ENCODE measurements at regions not wholly inside any gene's neighbourhood (a gene's known extent, or its start where the extent isn't known, plus 50 kb on each side); places are given as distances from the start of the nearest gene placed in this dataset.
"Not testable (repeated sequence)": the region's sequence is repeated elsewhere in the genome, so short reads cannot be mapped to it uniquely, and the experiment has no call there.

DNA sequence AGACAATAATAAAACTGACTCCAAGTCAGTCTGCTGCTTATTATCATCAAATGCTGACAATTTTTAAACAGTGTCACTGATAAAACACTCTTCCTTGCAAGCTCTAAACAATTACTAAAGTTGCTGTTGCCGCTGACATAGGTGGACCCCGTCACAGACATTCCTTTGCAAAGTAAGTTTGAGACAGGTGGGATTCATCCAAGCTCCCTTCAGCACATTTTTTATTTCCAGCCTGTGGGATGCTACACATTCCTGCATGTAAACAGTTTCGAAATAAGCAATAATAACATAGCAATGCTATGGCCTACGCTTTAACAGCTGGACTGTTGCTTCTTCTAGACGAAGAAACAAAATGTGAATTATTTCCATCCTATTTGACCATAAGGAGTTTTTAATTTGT, 85.4 kb upstream of the HIF1A start:
- Histone ChIP-seq H3K9ac (ENCODE audit: low read length in 3 of 3) (no peak overlapping the region), H3K36me3 (ENCODE audit: control insufficient read depth in 2 of 3, insufficient read depth in 3 of 3, low read length in 3 of 3) (no peaks in the 10 kb centered on the region), H3K27ac (ENCODE audit: low read depth in 2 of 2, low read length in 2 of 2) (no peak overlapping the region), H3K4me1 (ENCODE audit: control insufficient read depth in 2 of 3, insufficient read depth in 2 of 3, low read depth in 1 of 3, low read length in 3 of 3) (peaks cover 0 to 6% (median 4%) of the 10 kb centered on the region in 3 donors), H3K4me3 (ENCODE audit: low read length in 3 of 3) (no peak overlapping the region), H3K9me3 (ENCODE audit: control insufficient read depth in 2 of 3, insufficient read depth in 1 of 3, low read length in 3 of 3) (no peaks in the 10 kb centered on the region), H3K27me3 (ENCODE audit: control insufficient read depth, insufficient read depth, low read length) (no peaks in the 10 kb centered on the region)
- FAIRE-seq (no peak), DNase-seq (peak in 3 of 5 donors; percentile 37 to 87 (median 60))
- intact Hi-C loops (cut with DNase I), result no loop called here
- TF ChIP-seq, protein P1, sequence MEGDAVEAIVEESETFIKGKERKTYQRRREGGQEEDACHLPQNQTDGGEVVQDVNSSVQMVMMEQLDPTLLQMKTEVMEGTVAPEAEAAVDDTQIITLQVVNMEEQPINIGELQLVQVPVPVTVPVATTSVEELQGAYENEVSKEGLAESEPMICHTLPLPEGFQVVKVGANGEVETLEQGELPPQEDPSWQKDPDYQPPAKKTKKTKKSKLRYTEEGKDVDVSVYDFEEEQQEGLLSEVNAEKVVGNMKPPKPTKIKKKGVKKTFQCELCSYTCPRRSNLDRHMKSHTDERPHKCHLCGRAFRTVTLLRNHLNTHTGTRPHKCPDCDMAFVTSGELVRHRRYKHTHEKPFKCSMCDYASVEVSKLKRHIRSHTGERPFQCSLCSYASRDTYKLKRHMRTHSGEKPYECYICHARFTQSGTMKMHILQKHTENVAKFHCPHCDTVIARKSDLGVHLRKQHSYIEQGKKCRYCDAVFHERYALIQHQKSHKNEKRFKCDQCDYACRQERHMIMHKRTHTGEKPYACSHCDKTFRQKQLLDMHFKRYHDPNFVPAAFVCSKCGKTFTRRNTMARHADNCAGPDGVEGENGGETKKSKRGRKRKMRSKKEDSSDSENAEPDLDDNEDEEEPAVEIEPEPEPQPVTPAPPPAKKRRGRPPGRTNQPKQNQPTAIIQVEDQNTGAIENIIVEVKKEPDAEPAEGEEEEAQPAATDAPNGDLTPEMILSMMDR (IDR thresholded peaks at IDR 0.05; ENCODE audit: borderline replicate concordance, extremely low read depth, insufficient read depth), result no peak

DNA sequence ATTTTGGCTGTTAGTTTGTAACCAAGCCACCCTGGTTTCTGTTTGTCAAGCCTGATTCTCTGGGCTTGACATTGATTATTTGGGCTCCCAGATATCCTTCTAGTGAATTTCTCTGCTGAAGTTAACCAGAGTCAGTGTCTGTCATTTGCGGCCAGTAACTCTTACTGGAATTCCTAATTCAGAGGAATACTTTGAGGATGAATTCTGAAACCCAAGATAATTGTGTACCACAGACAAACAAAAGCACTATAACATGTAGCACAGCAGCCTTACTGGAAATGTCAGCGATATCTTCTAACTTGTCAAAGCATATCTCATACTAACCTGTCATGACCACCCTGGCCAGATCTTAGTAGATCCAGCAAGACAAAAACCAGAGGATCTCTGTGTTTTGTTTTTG, 84.4 kb upstream of the HIF1A start:
- FAIRE-seq (no peak), DNase-seq (no peak)
- Histone ChIP-seq H3K9ac (ENCODE audit: low read length in 3 of 3) (no peak overlapping the region), H3K36me3 (ENCODE audit: control insufficient read depth in 2 of 3, insufficient read depth in 3 of 3, low read length in 3 of 3) (no peaks in the 10 kb centered on the region), H3K4me1 (ENCODE audit: control insufficient read depth in 2 of 3, insufficient read depth in 2 of 3, low read depth in 1 of 3, low read length in 3 of 3) (peaks cover 3 to 9% (median 4%) of the 10 kb centered on the region in 3 donors), H3K4me3 (ENCODE audit: low read length in 3 of 3) (no peak overlapping the region), H3K27ac (ENCODE audit: low read depth in 2 of 2, low read length in 2 of 2) (no peak overlapping the region), H3K9me3 (ENCODE audit: control insufficient read depth in 2 of 3, insufficient read depth in 1 of 3, low read length in 3 of 3) (no peaks in the 10 kb centered on the region), H3K27me3 (ENCODE audit: control insufficient read depth, insufficient read depth, low read length) (no peaks in the 10 kb centered on the region)
- TF ChIP-seq, protein P1 (IDR thresholded peaks at IDR 0.05; ENCODE audit: borderline replicate concordance, extremely low read depth, insufficient read depth), result no peak
- intact Hi-C loops (cut with DNase I), result no loop called here

GRCh38 chr14:61611880-61612630, 83.3 kb upstream of the HIF1A start:
- Histone ChIP-seq H3K9me3 (ENCODE audit: control insufficient read depth in 2 of 3, insufficient read depth in 1 of 3, low read length in 3 of 3) (no peaks in the 10 kb centered on the region), H3K27me3 (ENCODE audit: control insufficient read depth, insufficient read depth, low read length) (no peaks in the 10 kb centered on the region), H3K9ac (ENCODE audit: low read length in 3 of 3) (no peak overlapping the region), H3K36me3 (ENCODE audit: control insufficient read depth in 2 of 3, insufficient read depth in 3 of 3, low read length in 3 of 3) (no peaks in the 10 kb centered on the region), H3K27ac (ENCODE audit: low read depth in 2 of 2, low read length in 2 of 2) (no peak overlapping the region), H3K4me1 (ENCODE audit: control insufficient read depth in 2 of 3, insufficient read depth in 2 of 3, low read depth in 1 of 3, low read length in 3 of 3) (peaks cover 4 to 12% (median 11%) of the 10 kb centered on the region in 3 donors), H3K4me3 (ENCODE audit: low read length in 3 of 3) (no peak overlapping the region)
- no peak for DNase-seq
- TF ChIP-seq, protein P1 (IDR thresholded peaks at IDR 0.05; ENCODE audit: borderline replicate concordance, extremely low read depth, insufficient read depth), result no peak
- intact Hi-C loops (cut with DNase I), result no loop called here
- FAIRE-seq, result no peak

- H3K36me3 ChIP-seq (ENCODE audit: control insufficient read depth in 2 of 3, insufficient read depth in 3 of 3, low read length in 3 of 3); H3K9ac ChIP-seq (ENCODE audit: low read length in 3 of 3); H3K27ac ChIP-seq (ENCODE audit: low read depth in 2 of 2, low read length in 2 of 2); FAIRE-seq; intact Hi-C loops (cut with DNase I); H3K27me3 ChIP-seq (ENCODE audit: control insufficient read depth, insufficient read depth, low read length); H3K9me3 ChIP-seq (ENCODE audit: control insufficient read depth in 2 of 3, insufficient read depth in 1 of 3, low read length in 3 of 3); H3K4me3 ChIP-seq (ENCODE audit: low read length in 3 of 3); DNase-seq: not testable (repeated sequence)
- peaks cover 4 to 12% (median 11%) of the 10 kb centered on the region in 3 donors for H3K4me1 ChIP-seq (ENCODE audit: control insufficient read depth in 2 of 3, insufficient read depth in 2 of 3, low read depth in 1 of 3, low read length in 3 of 3)
Observed at GRCh38 chr14:61613006-61613405, 82.3 kb upstream of the HIF1A start.

Measured in kidney (tissue), 13 donors.